ENCODE measurements at regions not wholly inside any gene's neighbourhood (a gene's known extent, or its start where the extent isn't known, plus 50 kb on each side); places are given as distances from the start of the nearest gene placed in this dataset.

DNA sequence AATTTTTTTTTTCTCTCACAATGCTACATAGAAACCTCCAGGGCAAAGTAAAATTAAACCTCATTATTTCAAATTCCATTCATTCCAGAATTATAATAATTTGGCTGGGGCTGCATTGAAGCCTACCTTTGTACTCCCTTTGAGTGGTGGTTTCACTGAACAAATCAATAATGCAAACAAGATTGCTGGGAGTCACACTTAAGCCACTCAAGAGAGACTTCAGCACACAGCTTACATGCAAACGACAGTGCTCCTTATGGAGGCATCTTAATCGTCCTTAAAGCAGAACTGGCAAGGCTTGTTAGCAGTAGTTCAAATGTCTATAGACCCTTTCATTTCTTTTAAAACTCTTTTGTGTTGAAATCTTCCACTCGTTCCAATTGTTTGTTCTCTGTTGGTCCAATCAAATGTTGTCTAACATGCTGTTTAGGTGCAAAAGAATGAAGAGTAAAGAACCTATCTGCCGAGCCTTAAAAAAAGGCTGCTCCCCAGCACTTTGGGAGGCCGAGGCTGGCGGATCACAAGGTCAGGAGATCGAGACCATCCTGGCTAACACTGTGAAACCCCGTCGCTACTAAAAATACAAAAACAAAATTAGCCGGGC is 294.9 kb downstream of the FGFR2 start:
- dilution Hi-C loops (cut with MboI; ENCODE audit: extremely low pct_ligation_motif_present, low sequenced_read_pairs): no loop called here
- peak; percentile 13 for FAIRE-seq
- peaks cover 27% of the 10 kb centered on the region for H3K4me1 ChIP-seq (ENCODE audit: control insufficient read depth, extremely low read depth, insufficient read depth, low read length)
- H3K27me3 ChIP-seq (ENCODE audit: control insufficient read depth, extremely low read depth, insufficient read depth, low read length): no peaks in the 10 kb centered on the region
- H3K79me2 ChIP-seq (ENCODE audit: control insufficient read depth, insufficient read depth, low read length): no peaks in the 10 kb centered on the region
- H3K9me3 ChIP-seq (ENCODE audit: control insufficient read depth, low read depth, low read length): no peaks in the 10 kb centered on the region
- H3K4me3 ChIP-seq (ENCODE audit: control insufficient read depth in 2 of 3, extremely low read depth in 1 of 3, insufficient read depth in 2 of 3, low read depth in 1 of 3, low read length in 3 of 3): no peak overlapping the region
- no peaks in the 10 kb centered on the region for H3K9me1 ChIP-seq (ENCODE audit: control insufficient read depth, extremely low read depth, insufficient read depth, low read length)
- peak overlapping the region; percentile 54 for H3K4me2 ChIP-seq (ENCODE audit: control insufficient read depth, extremely low read depth, insufficient read depth, low read depth, low read length)
- no peak for TF ChIP-seq EZH2 (IDR thresholded peaks at IDR 0.05; ENCODE audit: low read length)
- TF ChIP-seq, protein P1, sequence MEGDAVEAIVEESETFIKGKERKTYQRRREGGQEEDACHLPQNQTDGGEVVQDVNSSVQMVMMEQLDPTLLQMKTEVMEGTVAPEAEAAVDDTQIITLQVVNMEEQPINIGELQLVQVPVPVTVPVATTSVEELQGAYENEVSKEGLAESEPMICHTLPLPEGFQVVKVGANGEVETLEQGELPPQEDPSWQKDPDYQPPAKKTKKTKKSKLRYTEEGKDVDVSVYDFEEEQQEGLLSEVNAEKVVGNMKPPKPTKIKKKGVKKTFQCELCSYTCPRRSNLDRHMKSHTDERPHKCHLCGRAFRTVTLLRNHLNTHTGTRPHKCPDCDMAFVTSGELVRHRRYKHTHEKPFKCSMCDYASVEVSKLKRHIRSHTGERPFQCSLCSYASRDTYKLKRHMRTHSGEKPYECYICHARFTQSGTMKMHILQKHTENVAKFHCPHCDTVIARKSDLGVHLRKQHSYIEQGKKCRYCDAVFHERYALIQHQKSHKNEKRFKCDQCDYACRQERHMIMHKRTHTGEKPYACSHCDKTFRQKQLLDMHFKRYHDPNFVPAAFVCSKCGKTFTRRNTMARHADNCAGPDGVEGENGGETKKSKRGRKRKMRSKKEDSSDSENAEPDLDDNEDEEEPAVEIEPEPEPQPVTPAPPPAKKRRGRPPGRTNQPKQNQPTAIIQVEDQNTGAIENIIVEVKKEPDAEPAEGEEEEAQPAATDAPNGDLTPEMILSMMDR (optimal IDR thresholded peaks at IDR 0.05 in 1 of 3, IDR thresholded peaks at IDR 0.05 in 1 of 3, conservative IDR thresholded peaks at IDR 0.05 in 1 of 3; ENCODE audit: extremely low read depth in 1 of 3, insufficient read depth in 2 of 3, low read length in 3 of 3): no peak
- H3K27ac ChIP-seq (ENCODE audit: control insufficient read depth, insufficient read depth, low read length): peak overlapping the region; percentile 13
- no peak for DNase-seq (ENCODE audit: low read depth, low spot score)
- H3K9ac ChIP-seq (ENCODE audit: control insufficient read depth, extremely low read depth, insufficient read depth, low read length): no peak overlapping the region
- no peaks in the 10 kb centered on the region for H4K20me1 ChIP-seq (ENCODE audit: control insufficient read depth, extremely low read depth, insufficient read depth, low read length)
- no peak overlapping the region for H2AFZ ChIP-seq (ENCODE audit: control insufficient read depth, low read length)
- no peaks in the 10 kb centered on the region for H3K36me3 ChIP-seq (ENCODE audit: control insufficient read depth in 2 of 2, extremely low read depth in 1 of 2, insufficient read depth in 2 of 2, low read length in 2 of 2)

DNA sequence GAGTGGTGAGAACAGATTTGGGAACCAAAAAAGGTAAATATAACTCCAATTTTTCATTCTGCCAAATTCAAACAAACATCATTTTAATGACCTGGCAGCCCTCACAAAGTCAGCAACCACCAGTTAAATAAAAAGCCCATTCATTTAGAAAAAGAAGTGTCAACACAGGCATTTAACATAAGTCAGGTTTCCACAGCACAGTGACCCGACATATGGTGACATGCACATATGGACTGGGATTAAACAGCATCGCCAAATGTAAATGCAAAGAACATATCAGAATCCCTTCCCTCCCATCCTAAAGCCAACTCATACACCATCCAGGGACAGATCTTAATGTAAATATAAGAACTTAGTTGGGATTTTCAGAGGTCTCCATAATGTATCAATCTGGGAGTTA is 293.2 kb downstream of the FGFR2 start:
- dilution Hi-C loops (cut with MboI; ENCODE audit: extremely low pct_ligation_motif_present, low sequenced_read_pairs): no loop called here
- no peaks in the 10 kb centered on the region for H3K27me3 ChIP-seq (ENCODE audit: control insufficient read depth, extremely low read depth, insufficient read depth, low read length)

More for the DNA sequence above, 293.2 kb downstream of the FGFR2 start:
- peaks cover 43% of the 10 kb centered on the region for H3K4me1 ChIP-seq (ENCODE audit: control insufficient read depth, extremely low read depth, insufficient read depth, low read length)
- TF ChIP-seq EZH2 (IDR thresholded peaks at IDR 0.05; ENCODE audit: low read length): no peak
- TF ChIP-seq, protein P1 (optimal IDR thresholded peaks at IDR 0.05 in 1 of 3, IDR thresholded peaks at IDR 0.05 in 1 of 3, conservative IDR thresholded peaks at IDR 0.05 in 1 of 3; ENCODE audit: extremely low read depth in 1 of 3, insufficient read depth in 2 of 3, low read length in 3 of 3): no peak
- no peaks in the 10 kb centered on the region for H3K79me2 ChIP-seq (ENCODE audit: control insufficient read depth, insufficient read depth, low read length)
- H3K9ac ChIP-seq (ENCODE audit: control insufficient read depth, extremely low read depth, insufficient read depth, low read length): no peak overlapping the region
- H3K9me1 ChIP-seq (ENCODE audit: control insufficient read depth, extremely low read depth, insufficient read depth, low read length): no peaks in the 10 kb centered on the region
- H3K36me3 ChIP-seq (ENCODE audit: control insufficient read depth in 2 of 2, extremely low read depth in 1 of 2, insufficient read depth in 2 of 2, low read length in 2 of 2): no peaks in the 10 kb centered on the region
- H3K9me3 ChIP-seq (ENCODE audit: control insufficient read depth, low read depth, low read length): no peaks in the 10 kb centered on the region
- no peak for DNase-seq (ENCODE audit: low read depth, low spot score)
- no peak for FAIRE-seq
- H2AFZ ChIP-seq (ENCODE audit: control insufficient read depth, low read length): no peak overlapping the region
- H3K4me2 ChIP-seq (ENCODE audit: control insufficient read depth, extremely low read depth, insufficient read depth, low read depth, low read length): no peak overlapping the region
- H4K20me1 ChIP-seq (ENCODE audit: control insufficient read depth, extremely low read depth, insufficient read depth, low read length): no peaks in the 10 kb centered on the region
- no peak overlapping the region for H3K27ac ChIP-seq (ENCODE audit: control insufficient read depth, insufficient read depth, low read length)
- H3K4me3 ChIP-seq (ENCODE audit: control insufficient read depth in 2 of 3, extremely low read depth in 1 of 3, insufficient read depth in 2 of 3, low read depth in 1 of 3, low read length in 3 of 3): no peak overlapping the region
